NB4 (cell line): ENCODE measurements at regions not wholly inside any gene's neighbourhood (a gene's known extent, or its start where the extent isn't known, plus 50 kb on each side); places are given as distances from the start of the nearest gene placed in this dataset.

Experiments
- DNase-seq: peaks from one replicate; pipeline ENCODE4 v3.0.0; 2010; ENCODE audit warnings: low read depth
- H3K4me3 ChIP-seq: one replicate; pipeline ENCODE4 v1.5.1; 2011; ENCODE audit warnings: mild to moderate bottlenecking, low read depth, low read length, moderate library complexity
- MYC ChIP-seq: IDR thresholded peaks from 2 replicates; pipeline ENCODE4 v1.6.1; 2011; ENCODE audit warnings: low read depth, low read length
- POLR2A ChIP-seq: IDR thresholded peaks from 2 replicates; pipeline ENCODE4 v1.6.1; 2011; ENCODE audit warnings: mild to moderate bottlenecking; ENCODE audit not compliant: insufficient read length; ENCODE audit errors: extremely low read depth
- TF ChIP-seq, protein P1 (sequence below): IDR thresholded peaks from 2 replicates; pipeline ENCODE4 v1.6.1; 2011; ENCODE audit warnings: low read depth, low read length
- TF ChIP-seq, protein P2 (sequence below): IDR thresholded peaks from one replicate; pipeline ENCODE4 v1.5.1; 2012; ENCODE audit warnings: low read depth, low read length

GRCh38 chr9:75504721-75505120 is 385.8 kb upstream of the PCSK5 start:
- no peak overlapping the region for H3K4me3 ChIP-seq
- DNase-seq = no peak
- no peak for TF ChIP-seq POLR2A
- TF ChIP-seq, protein P1, sequence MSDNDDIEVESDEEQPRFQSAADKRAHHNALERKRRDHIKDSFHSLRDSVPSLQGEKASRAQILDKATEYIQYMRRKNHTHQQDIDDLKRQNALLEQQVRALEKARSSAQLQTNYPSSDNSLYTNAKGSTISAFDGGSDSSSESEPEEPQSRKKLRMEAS = no peak
- TF ChIP-seq, protein P2, sequence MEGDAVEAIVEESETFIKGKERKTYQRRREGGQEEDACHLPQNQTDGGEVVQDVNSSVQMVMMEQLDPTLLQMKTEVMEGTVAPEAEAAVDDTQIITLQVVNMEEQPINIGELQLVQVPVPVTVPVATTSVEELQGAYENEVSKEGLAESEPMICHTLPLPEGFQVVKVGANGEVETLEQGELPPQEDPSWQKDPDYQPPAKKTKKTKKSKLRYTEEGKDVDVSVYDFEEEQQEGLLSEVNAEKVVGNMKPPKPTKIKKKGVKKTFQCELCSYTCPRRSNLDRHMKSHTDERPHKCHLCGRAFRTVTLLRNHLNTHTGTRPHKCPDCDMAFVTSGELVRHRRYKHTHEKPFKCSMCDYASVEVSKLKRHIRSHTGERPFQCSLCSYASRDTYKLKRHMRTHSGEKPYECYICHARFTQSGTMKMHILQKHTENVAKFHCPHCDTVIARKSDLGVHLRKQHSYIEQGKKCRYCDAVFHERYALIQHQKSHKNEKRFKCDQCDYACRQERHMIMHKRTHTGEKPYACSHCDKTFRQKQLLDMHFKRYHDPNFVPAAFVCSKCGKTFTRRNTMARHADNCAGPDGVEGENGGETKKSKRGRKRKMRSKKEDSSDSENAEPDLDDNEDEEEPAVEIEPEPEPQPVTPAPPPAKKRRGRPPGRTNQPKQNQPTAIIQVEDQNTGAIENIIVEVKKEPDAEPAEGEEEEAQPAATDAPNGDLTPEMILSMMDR = no peak
- no peak for TF ChIP-seq MYC

DNA sequence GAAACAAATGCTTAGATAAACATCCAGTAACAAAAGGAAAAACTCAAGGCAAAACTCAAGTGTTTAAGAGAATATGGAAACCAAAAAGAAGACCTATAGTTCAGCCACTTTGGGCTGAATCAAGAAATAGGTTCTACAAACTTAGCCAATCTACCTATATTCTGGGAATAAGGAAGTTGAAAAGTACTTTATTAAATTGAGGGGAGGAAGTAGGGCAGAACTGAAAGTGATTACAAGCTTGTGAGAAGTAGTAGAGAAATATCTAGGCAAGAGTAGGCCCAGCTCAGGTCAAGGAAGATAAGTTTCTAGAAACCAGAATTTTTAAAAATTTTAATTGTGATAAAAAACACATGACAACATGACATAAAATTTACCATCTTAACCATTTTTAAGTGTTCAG is 384.8 kb upstream of the PCSK5 start:
- TF ChIP-seq, protein P2 = no peak
- TF ChIP-seq POLR2A (no peak), MYC (no peak)
- TF ChIP-seq, protein P1 = no peak
- DNase-seq = no peak
- no peak overlapping the region for H3K4me3 ChIP-seq

DNA sequence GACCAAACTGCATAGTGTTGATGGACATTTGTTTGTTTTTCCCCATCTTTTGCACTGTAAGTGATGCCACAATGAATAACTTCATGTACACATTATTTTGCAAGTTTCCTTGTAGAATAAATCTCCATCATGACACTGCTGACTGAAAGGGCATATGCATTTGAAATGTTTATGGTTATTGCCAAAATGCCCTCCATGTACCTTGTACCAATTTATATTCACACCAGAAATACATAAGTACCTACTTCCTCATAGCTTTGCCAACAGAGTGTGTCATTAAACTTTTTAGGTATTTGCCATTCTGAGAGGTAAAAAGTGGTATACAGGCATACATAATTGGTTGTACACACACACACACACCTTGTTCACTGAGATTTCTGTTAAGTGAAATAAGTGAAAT is 361.0 kb upstream of the PCSK5 start:
- DNase-seq = no peak
- no peak overlapping the region for H3K4me3 ChIP-seq
- TF ChIP-seq, protein P2 = no peak
- TF ChIP-seq, protein P1 = no peak
- TF ChIP-seq MYC = no peak
- no peak for TF ChIP-seq POLR2A

DNA sequence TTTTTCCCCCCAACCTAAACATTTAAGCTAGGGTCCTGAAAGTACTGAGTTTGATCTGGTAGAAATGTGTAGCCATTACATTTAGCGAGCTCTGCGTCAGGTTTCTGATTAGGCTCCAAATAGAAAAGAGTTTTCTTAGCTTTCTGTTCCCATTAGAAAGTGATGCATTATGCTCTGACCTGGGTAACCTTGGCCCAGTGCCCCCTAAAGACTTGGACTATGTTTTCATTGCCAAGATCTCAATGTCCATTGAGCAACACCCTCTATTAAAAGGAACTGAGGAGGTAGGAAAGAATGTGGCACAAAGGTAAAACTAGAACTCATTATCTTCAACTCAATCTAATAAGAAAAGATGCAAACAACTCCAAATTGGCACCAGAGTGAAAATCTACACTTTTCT is 358.9 kb upstream of the PCSK5 start:
- TF ChIP-seq POLR2A (no peak), MYC (no peak)
- TF ChIP-seq, protein P2 = no peak
- TF ChIP-seq, protein P1 = no peak
- no peak for DNase-seq
- no peak overlapping the region for H3K4me3 ChIP-seq

DNA sequence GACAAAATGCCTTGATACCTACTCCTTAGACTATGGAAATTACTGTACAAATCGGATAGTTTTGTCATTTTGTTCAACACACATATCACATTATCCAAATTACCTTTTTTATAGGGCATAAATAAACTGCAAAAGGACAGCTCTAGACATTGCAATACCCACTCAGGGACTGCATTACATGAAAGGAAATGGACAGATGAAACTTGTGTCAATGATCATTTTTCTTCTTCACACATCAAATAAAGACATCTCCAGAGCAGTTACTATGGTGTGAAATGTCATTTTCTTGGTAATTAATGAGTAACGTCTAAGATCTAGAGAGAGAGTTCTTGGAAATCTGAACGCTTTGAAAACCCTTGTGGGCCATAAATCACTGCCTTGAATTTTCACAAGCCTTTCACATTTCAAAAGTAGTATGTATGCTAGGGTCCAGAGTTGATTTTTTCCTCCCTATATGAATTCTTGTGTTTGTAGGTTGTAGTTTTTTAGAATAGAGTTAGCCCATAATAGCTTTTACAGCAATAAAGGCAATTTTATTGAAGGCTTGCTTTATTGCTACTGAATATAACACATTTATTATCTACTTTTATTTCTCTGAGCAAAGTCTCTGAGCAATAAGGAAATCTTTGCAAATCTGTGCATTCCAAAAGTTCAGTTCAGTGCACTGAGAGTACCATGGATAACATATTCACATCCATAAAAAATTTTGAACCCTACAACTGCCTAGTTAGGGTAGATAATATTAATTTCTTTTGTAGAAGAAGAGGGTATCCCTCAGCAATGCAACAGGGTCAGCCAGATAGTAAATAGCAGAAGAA is 358.0 kb upstream of the PCSK5 start:
- H3K4me3 ChIP-seq = no peak overlapping the region
- no peak for DNase-seq
- TF ChIP-seq, protein P1 = no peak
- no peak for TF ChIP-seq POLR2A
- TF ChIP-seq MYC = no peak
- TF ChIP-seq, protein P2 = no peak
